Thoracic aorta (tissue), 2 donors: ENCODE measurements at regions not wholly inside any gene's neighbourhood (a gene's known extent, or its start where the extent isn't known, plus 50 kb on each side); places are given as distances from the start of the nearest gene placed in this dataset.

Experiments
- ATAC-seq: fragments of 150-250 bp; one replicate; pipeline ENCODE4 v1.8.0; 2017; ENCODE audit warnings: low read depth; ENCODE audit not compliant: insufficient number of reproducible peaks, low FRiP score
- DNase-seq: peaks from one replicate; pipeline ENCODE4 v3.0.0-alpha.2; 2020; ENCODE audit warnings: low spot score
- H3K27ac ChIP-seq, 2 donors: fragments of 200-600 bp; sonication (generic); 1 replicate in 1 of 2; 2 replicates in 1 of 2; pipeline ENCODE4 v1.5.1; 2016; ENCODE audit warnings: mild to moderate bottlenecking in 2 of 2, moderate library complexity in 2 of 2
- H3K27me3 ChIP-seq: fragments of 200-600 bp; sonication (generic); replicated peaks from 2 replicates; pipeline ENCODE4 v1.6.0; 2016; ENCODE audit warnings: mild to moderate bottlenecking; ENCODE audit not compliant: insufficient read depth
- H3K36me3 ChIP-seq: fragments of 200-600 bp; sonication (generic); one replicate; pipeline ENCODE4 v1.5.1; 2016
- H3K4me1 ChIP-seq, 2 donors: fragments of 200-600 bp; sonication (generic); 1 replicate in 1 of 2; 2 replicates in 1 of 2; pipeline versions ENCODE4 v1.5.1 to v1.6.0; 2016; ENCODE audit warnings: low read depth in 2 of 2, mild to moderate bottlenecking in 1 of 2; ENCODE audit not compliant: control insufficient read depth in 1 of 2
- H3K4me3 ChIP-seq: fragments of 200-600 bp; sonication (generic); 2 replicates; pipeline ENCODE4 v1.5.1; 2016; ENCODE audit warnings: mild to moderate bottlenecking
- H3K9me3 ChIP-seq: fragments of 200-600 bp; sonication (generic); 2 replicates; pipeline ENCODE4 v1.5.1; 2016
- CTCF ChIP-seq: fragments of 200-600 bp; sonication (generic); IDR thresholded peaks from one replicate; pipeline ENCODE4 v1.5.1; 2019; ENCODE audit warnings: antibody characterized with exemption

- Histone ChIP-seq H3K27me3 (no peaks in the 10 kb centered on the region), H3K4me3 (no peak overlapping the region), H3K4me1 (no peaks in the 10 kb centered on the region), H3K27ac (no peak overlapping the region), H3K36me3 (no peaks in the 10 kb centered on the region), H3K9me3 (no peaks in the 10 kb centered on the region)
- DNase-seq (no peak), ATAC-seq (no peak)
- TF ChIP-seq CTCF, result no peak
Observed at GRCh38 chr11:95308512-95309035, 77.6 kb upstream of the SESN3 start.

GRCh38 chr11:95307286-95307685 is 76.3 kb upstream of the SESN3 start:
- H3K4me1 ChIP-seq, result no peaks in the 10 kb centered on the region
- DNase-seq (no peak), ATAC-seq (no peak)
- no peaks in the 10 kb centered on the region for H3K9me3 ChIP-seq
- H3K36me3 ChIP-seq, result no peaks in the 10 kb centered on the region
- no peak for TF ChIP-seq CTCF
- H3K27me3 ChIP-seq, result no peaks in the 10 kb centered on the region
- H3K4me3 ChIP-seq, result no peak overlapping the region
- H3K27ac ChIP-seq, result no peak overlapping the region

- no peak for ATAC-seq
- no peak overlapping the region for H3K27ac ChIP-seq
Observed at GRCh38 chr11:95306801-95307200, 75.8 kb upstream of the SESN3 start.

GRCh38 chr11:95306123-95306522 is 75.1 kb upstream of the SESN3 start:
- no peak for DNase-seq
- Histone ChIP-seq H3K4me3 (no peak overlapping the region), H3K9me3 (no peaks in the 10 kb centered on the region), H3K4me1 (peaks cover 0 to 4% of the 10 kb centered on the region in 2 donors), H3K27me3 (no peaks in the 10 kb centered on the region), H3K27ac (no peak overlapping the region), H3K36me3 (no peaks in the 10 kb centered on the region)
- TF ChIP-seq CTCF, result no peak
- no peak for ATAC-seq

More at GRCh38 chr11:95306801-95307200, 75.8 kb upstream of the SESN3 start:
- no peaks in the 10 kb centered on the region for H3K27me3 ChIP-seq
- H3K9me3 ChIP-seq, result no peaks in the 10 kb centered on the region
- no peaks in the 10 kb centered on the region for H3K36me3 ChIP-seq
- H3K4me1 ChIP-seq, result no peaks in the 10 kb centered on the region
- no peak overlapping the region for H3K4me3 ChIP-seq
- no peak for TF ChIP-seq CTCF
- no peak for DNase-seq

- H3K4me1 ChIP-seq, result peaks cover 0 to 8% of the 10 kb centered on the region in 2 donors
- H3K36me3 ChIP-seq, result no peaks in the 10 kb centered on the region
- H3K27me3 ChIP-seq, result no peaks in the 10 kb centered on the region
- no peak for ATAC-seq
- no peak for TF ChIP-seq CTCF
- H3K4me3 ChIP-seq, result no peak overlapping the region
- DNase-seq, result no peak
- no peaks in the 10 kb centered on the region for H3K9me3 ChIP-seq
- no peak overlapping the region for H3K27ac ChIP-seq
Observed at GRCh38 chr11:95305705-95306104, 74.7 kb upstream of the SESN3 start.
